ENCODE measurements at regions not wholly inside any gene's neighbourhood (a gene's known extent, or its start where the extent isn't known, plus 50 kb on each side); places are given as distances from the start of the nearest gene placed in this dataset.

DNA sequence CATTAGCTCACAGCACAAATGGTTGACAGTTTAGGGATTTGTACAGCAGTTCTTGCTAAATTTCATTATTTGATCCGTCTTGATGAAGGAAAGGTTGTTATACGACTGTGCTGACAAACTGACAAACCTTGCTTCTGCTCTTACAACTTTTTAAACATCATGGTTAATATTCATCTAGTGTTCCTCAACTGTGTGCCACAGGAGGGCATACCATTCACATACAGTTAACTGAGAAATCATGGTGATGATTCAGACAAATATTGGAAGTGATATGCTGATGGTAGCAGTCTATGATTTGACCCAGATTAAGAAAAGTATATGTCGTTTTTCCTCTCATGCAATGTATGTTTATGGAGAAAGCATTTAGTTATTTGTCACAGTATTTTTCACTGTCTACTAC is 129.8 kb upstream of the FSIP2 start:
- H3K79me1 ChIP-seq (ENCODE audit: low read depth, low read length) = no peaks in the 10 kb centered on the region
- no peak overlapping the region for H3K4me3 ChIP-seq (ENCODE audit: extremely low read depth in 1 of 4, insufficient read depth in 2 of 4, low read depth in 3 of 4, low read length in 4 of 4)
- no peak overlapping the region for H3K9ac ChIP-seq (replicated peaks in 1 of 4; ENCODE audit: extremely low read depth in 1 of 4, low read depth in 3 of 4, low read length in 3 of 4)
- H2BK20ac ChIP-seq (ENCODE audit: low read length) = no peak overlapping the region
- TF ChIP-seq KDM1A (IDR thresholded peaks at IDR 0.05; ENCODE audit: borderline replicate concordance, low read length) = no peak
- no peak for TF ChIP-seq TEAD4 (IDR thresholded peaks at IDR 0.05; ENCODE audit: low read depth, low read length)
- TF ChIP-seq CREB1 (IDR thresholded peaks at IDR 0.05) = no peak
- no peak overlapping the region for H3K27ac ChIP-seq (ENCODE audit: low read depth, low read length)
- CTCF ChIA-PET (ENCODE audit: partially characterized antibody) = interaction anchor here (0.6 to 2.8 kb wide), 3 partner anchors 16 to 933 kb away, joined by 3 to 8 read pairs (median 4); no protein-coding TSS in a partner anchor
- no peak overlapping the region for H2BK15ac ChIP-seq (ENCODE audit: low read length)
- no peaks in the 10 kb centered on the region for H3K4me1 ChIP-seq (replicated peaks in 1 of 4; ENCODE audit: control insufficient read depth in 3 of 4, insufficient read depth in 4 of 4, low read length in 3 of 4)
- H2AFZ ChIP-seq (ENCODE audit: low read length) = no peak overlapping the region
- H3K27me3 ChIP-seq (replicated peaks in 1 of 4; ENCODE audit: control insufficient read depth in 3 of 4, extremely low read depth in 1 of 4, insufficient read depth in 3 of 4, low read length in 3 of 4) = no peaks in the 10 kb centered on the region
- no peak for FAIRE-seq
- H3K9me3 ChIP-seq (ENCODE audit: insufficient read depth in 2 of 2, low read depth in 1 of 2, low read length in 1 of 2) = no peaks in the 10 kb centered on the region
- H2BK12ac ChIP-seq (ENCODE audit: low read depth, low read length) = no peak overlapping the region
- no peaks in the 10 kb centered on the region for H4K20me1 ChIP-seq (replicated peaks in 1 of 2; ENCODE audit: control insufficient read depth in 1 of 2, insufficient read depth in 2 of 2, low read length in 2 of 2)
- no peak overlapping the region for H2BK5ac ChIP-seq (ENCODE audit: low read depth, low read length)
- no peak overlapping the region for H4K8ac ChIP-seq (ENCODE audit: extremely low read depth, insufficient read depth, low read length)
- H4K91ac ChIP-seq (replicated peaks; ENCODE audit: insufficient read length, low read length) = no peak overlapping the region
- POLR2A ChIA-PET (ENCODE audit: partially characterized antibody) = no interaction called here
- H3K36me3 ChIP-seq (ENCODE audit: control insufficient read depth in 2 of 4, insufficient read depth in 4 of 4, low read length in 3 of 4) = no peaks in the 10 kb centered on the region
- H4K5ac ChIP-seq (ENCODE audit: insufficient read length, low read depth, low read length) = no peak overlapping the region
- H2BK120ac ChIP-seq (replicated peaks; ENCODE audit: low read depth, low read length) = no peak overlapping the region
- H3K14ac ChIP-seq (ENCODE audit: insufficient read length) = no peak overlapping the region
- H3K4me2 ChIP-seq (ENCODE audit: insufficient read depth in 1 of 2, low read depth in 2 of 2, low read length in 2 of 2) = no peak overlapping the region
- H3K18ac ChIP-seq (ENCODE audit: extremely low read depth, low read length) = no peak overlapping the region
- no peak overlapping the region for H3K23ac ChIP-seq (ENCODE audit: insufficient read length)
- DNase-seq (ENCODE audit: low read depth in 1 of 2, low spot score in 2 of 2) = no peak
- H3K79me2 ChIP-seq (ENCODE audit: control insufficient read depth in 1 of 2, insufficient read depth in 2 of 2, low read length in 2 of 2) = no peaks in the 10 kb centered on the region
- no peak overlapping the region for H3K56ac ChIP-seq (replicated peaks; ENCODE audit: insufficient read length, low read depth, low read length)
- WGBS, 2 experiments (ENCODE audit: extremely low coverage in 1 of 2, insufficient coverage in 1 of 2, insufficient read length in 1 of 2, insufficient replicate concordance in 2 of 2, low coverage in 1 of 2, low lambda C conversion rate in 2 of 2, missing lambda C conversion rate in 1 of 2) = 85% methylated on average over 3 of the region's 3 CpGs; no CpG with 5 or more reads in 1 of the 2 experiments
- no peaks in the 10 kb centered on the region for H3K23me2 ChIP-seq (ENCODE audit: low read depth, low read length)
- H3K4ac ChIP-seq (replicated peaks; ENCODE audit: insufficient read length, low read depth, low read length) = no peak overlapping the region
- no peak overlapping the region for H2AK5ac ChIP-seq (ENCODE audit: low read depth, low read length)

Data from H1 (cell line).